Endodermal cell (in vitro differentiated cells): ENCODE measurements at regions not wholly inside any gene's neighbourhood (a gene's known extent, or its start where the extent isn't known, plus 50 kb on each side); places are given as distances from the start of the nearest gene placed in this dataset.

Experiments
- DNase-seq: peaks from one replicate; pipeline ENCODE4 v3.0.0-alpha.2; 2017
- H3K27ac ChIP-seq: 2 replicates; pipeline ENCODE4 v1.5.1; 2013; ENCODE audit warnings: mild to moderate bottlenecking, low read depth, low read length, moderate library complexity
- H3K27me3 ChIP-seq: 2 replicates; pipeline ENCODE4 v1.6.1; 2013; ENCODE audit warnings: mild to moderate bottlenecking, low read length, moderate library complexity; ENCODE audit not compliant: insufficient read depth, control insufficient read depth, poor library complexity, severe bottlenecking
- H3K36me3 ChIP-seq: 2 replicates; pipeline ENCODE4 v1.7.0; 2013; ENCODE audit warnings: mild to moderate bottlenecking, low read length, moderate library complexity; ENCODE audit not compliant: control insufficient read depth, insufficient read depth
- H3K4me1 ChIP-seq: one replicate; pipeline ENCODE4 v1.7.0; 2013; ENCODE audit warnings: low read length; ENCODE audit not compliant: control insufficient read depth, insufficient read depth
- H3K4me3 ChIP-seq: 2 replicates; pipeline ENCODE4 v1.5.1; 2013; ENCODE audit warnings: mild to moderate bottlenecking, low read length, moderate library complexity
- H3K9ac ChIP-seq: 2 replicates; pipeline ENCODE4 v1.6.1; 2013; ENCODE audit warnings: mild to moderate bottlenecking, low read length, moderate library complexity; ENCODE audit not compliant: poor library complexity, severe bottlenecking; ENCODE audit errors: extremely low read depth
- H3K9me3 ChIP-seq: 2 replicates; pipeline ENCODE4 v1.6.1; 2013; ENCODE audit warnings: mild to moderate bottlenecking, low read length, moderate library complexity; ENCODE audit not compliant: control insufficient read depth
- H3K27ac Mint-ChIP-seq: 2 replicates; pipeline ENCODE4 v1.8.0; 2020; ENCODE audit warnings: mixed read lengths
- H3K27me3 Mint-ChIP-seq: 2 replicates; pipeline ENCODE4 v1.8.0; 2021; ENCODE audit warnings: mild to moderate bottlenecking, mixed read lengths; ENCODE audit not compliant: insufficient read depth
- H3K36me3 Mint-ChIP-seq: 2 replicates; pipeline ENCODE4 v1.8.0; 2020; ENCODE audit warnings: low read depth, mixed read lengths
- H3K4me1 Mint-ChIP-seq: 2 replicates; pipeline ENCODE4 v1.8.0; 2020; ENCODE audit warnings: mixed read lengths
- H3K4me3 Mint-ChIP-seq: 2 replicates; pipeline ENCODE4 v1.8.0; 2020; ENCODE audit warnings: mild to moderate bottlenecking, moderate library complexity, mixed read lengths
- H3K9me3 Mint-ChIP-seq: 2 replicates; pipeline ENCODE4 v1.8.0; 2020; ENCODE audit warnings: mild to moderate bottlenecking, mixed read lengths
- WGBS, 2 experiments: methylation state at CpG; one replicate each; pipeline versions ENCODE4 v1.1.5 to v1.1.7; 2013; ENCODE audit warnings: missing lambda C conversion rate in 2 of 2, mixed read lengths in 1 of 2; ENCODE audit not compliant: insufficient coverage in 1 of 2, insufficient read length in 1 of 2; 5-methylcytosine and 5-hydroxymethylcytosine counted together
- TF ChIP-seq, protein P1 (sequence below): fragments of 200-600 bp; sonication (generic); conservative IDR thresholded peaks from 2 replicates; pipeline ENCODE4 v1.5.0; 2021; ENCODE audit warnings: antibody characterized with exemption, mild to moderate bottlenecking

DNA sequence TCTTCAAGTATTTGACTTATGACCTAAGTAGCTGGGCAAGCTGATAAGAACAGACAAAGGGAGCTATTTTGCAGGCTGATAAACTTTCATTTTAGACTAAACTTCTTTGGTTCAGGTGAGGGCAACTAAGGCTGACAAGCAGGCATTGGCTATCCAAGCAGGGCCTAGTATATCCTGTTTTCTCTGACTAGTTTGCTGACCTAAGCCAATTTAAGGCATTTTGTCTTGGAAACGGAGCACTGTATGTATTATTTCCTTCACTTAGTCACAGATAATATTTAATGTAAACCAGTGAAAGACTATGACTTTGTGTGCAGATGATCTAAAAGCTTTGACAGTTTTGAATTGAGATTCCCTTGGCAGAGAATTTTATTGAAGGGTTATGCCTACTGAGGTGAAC is 172.5 kb downstream of the POU4F1 start:
- peaks cover 9% of the 10 kb centered on the region for H3K27me3 Mint-ChIP-seq
- TF ChIP-seq, protein P1, sequence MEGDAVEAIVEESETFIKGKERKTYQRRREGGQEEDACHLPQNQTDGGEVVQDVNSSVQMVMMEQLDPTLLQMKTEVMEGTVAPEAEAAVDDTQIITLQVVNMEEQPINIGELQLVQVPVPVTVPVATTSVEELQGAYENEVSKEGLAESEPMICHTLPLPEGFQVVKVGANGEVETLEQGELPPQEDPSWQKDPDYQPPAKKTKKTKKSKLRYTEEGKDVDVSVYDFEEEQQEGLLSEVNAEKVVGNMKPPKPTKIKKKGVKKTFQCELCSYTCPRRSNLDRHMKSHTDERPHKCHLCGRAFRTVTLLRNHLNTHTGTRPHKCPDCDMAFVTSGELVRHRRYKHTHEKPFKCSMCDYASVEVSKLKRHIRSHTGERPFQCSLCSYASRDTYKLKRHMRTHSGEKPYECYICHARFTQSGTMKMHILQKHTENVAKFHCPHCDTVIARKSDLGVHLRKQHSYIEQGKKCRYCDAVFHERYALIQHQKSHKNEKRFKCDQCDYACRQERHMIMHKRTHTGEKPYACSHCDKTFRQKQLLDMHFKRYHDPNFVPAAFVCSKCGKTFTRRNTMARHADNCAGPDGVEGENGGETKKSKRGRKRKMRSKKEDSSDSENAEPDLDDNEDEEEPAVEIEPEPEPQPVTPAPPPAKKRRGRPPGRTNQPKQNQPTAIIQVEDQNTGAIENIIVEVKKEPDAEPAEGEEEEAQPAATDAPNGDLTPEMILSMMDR, result no peak

DNA sequence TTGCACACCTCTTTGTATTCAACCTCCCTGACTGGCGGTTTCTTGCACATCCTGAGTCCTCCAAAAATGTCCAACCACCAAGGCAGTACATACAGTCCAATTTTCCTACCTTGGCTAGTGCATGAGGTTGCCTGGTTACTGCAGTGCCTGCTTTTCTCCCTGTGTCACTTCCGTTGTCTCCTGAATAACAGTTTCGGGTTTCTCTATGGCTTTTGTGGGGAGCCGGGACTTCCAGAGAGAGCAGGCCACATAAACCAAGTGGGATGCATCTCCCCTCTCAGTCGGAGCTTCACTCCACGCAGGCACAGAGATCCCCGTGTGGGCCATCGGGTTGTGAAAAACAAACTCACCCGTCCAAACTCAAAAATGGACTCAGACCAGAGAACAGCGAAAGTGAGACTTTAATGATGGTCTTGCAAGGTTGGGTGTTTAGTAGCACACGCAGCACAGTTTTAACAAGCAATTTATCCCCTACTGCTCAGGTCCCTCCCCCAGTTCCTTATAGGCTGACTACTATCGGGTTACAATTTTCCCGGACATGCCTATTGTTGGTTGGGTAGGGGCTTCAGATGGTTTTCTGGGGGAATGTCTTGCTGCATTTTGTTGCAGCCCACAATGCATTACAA is 173.1 kb downstream of the POU4F1 start:
- H3K27ac Mint-ChIP-seq, result no peak overlapping the region
- Histone ChIP-seq H3K36me3 (no peaks in the 10 kb centered on the region), H3K27ac (no peak overlapping the region), H3K4me1 (peaks cover 7% of the 10 kb centered on the region), H3K9ac (no peak overlapping the region), H3K27me3 (no peaks in the 10 kb centered on the region), H3K9me3 (no peaks in the 10 kb centered on the region), H3K4me3 (no peak overlapping the region)
- TF ChIP-seq, protein P1, result no peak
- peaks cover 9% of the 10 kb centered on the region for H3K27me3 Mint-ChIP-seq
- DNase-seq, result peak; percentile 72
- H3K4me3 Mint-ChIP-seq, result no peak overlapping the region
- H3K9me3 Mint-ChIP-seq, result no peaks in the 10 kb centered on the region
- H3K4me1 Mint-ChIP-seq, result peaks cover 16% of the 10 kb centered on the region
- H3K36me3 Mint-ChIP-seq, result no peaks in the 10 kb centered on the region
- WGBS, 2 experiments, result 76 to 84% methylated on average over 9 to 12 of the region's 13 CpGs

More for the DNA sequence above, 172.5 kb downstream of the POU4F1 start:
- no peak overlapping the region for H3K9ac ChIP-seq
- H3K36me3 Mint-ChIP-seq, result no peaks in the 10 kb centered on the region
- peaks cover 7% of the 10 kb centered on the region for H3K4me1 ChIP-seq
- no peak for DNase-seq
- H3K9me3 Mint-ChIP-seq, result no peaks in the 10 kb centered on the region
- no peaks in the 10 kb centered on the region for H3K9me3 ChIP-seq
- H3K27ac Mint-ChIP-seq, result no peak overlapping the region
- no peaks in the 10 kb centered on the region for H3K27me3 ChIP-seq
- no peak overlapping the region for H3K4me3 Mint-ChIP-seq
- peaks cover 16% of the 10 kb centered on the region for H3K4me1 Mint-ChIP-seq
- peak overlapping the region; percentile 34 for H3K4me3 ChIP-seq
- no peaks in the 10 kb centered on the region for H3K36me3 ChIP-seq
- peak overlapping the region; percentile 29 for H3K27ac ChIP-seq
- 67% methylated on average over 1 of the region's 1 CpG; no CpG with 5 or more reads in 1 of the 2 experiments for WGBS, 2 experiments

DNA sequence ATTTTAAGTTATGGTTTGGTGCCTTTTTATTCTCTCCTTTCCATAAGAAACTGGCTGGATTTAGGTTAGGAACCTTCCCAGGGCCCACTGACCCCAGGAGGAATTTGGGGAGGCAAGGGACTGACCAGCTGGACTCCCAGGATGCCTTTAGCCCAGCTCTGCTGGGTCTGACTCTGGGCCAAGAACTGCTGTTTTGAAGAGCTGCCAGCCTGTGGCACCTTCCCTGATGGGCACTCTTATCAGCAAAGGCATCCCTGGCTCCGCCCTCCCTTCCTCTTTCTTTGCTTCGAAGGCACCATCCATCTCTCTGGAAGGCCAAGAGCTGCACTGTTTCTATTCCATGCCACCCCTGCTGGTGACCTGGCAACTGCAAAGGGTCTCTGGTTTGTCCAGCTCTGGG is 174.7 kb downstream of the POU4F1 start:
- Mint-ChIP-seq H3K9me3 (no peaks in the 10 kb centered on the region), H3K27ac (no peak overlapping the region), H3K36me3 (no peaks in the 10 kb centered on the region), H3K27me3 (peaks cover 9% of the 10 kb centered on the region), H3K4me1 (peaks cover 16% of the 10 kb centered on the region), H3K4me3 (no peak overlapping the region)
- no peaks in the 10 kb centered on the region for H3K27me3 ChIP-seq
- DNase-seq, result no peak
- H3K4me3 ChIP-seq, result no peak overlapping the region
- no peak overlapping the region for H3K27ac ChIP-seq
- H3K9me3 ChIP-seq, result no peaks in the 10 kb centered on the region
- H3K4me1 ChIP-seq, result peaks cover 7% of the 10 kb centered on the region
- no peaks in the 10 kb centered on the region for H3K36me3 ChIP-seq
- 92 to 100% methylated on average over 1 to 2 of the region's 2 CpGs for WGBS, 2 experiments
- no peak overlapping the region for H3K9ac ChIP-seq
- TF ChIP-seq, protein P1, result no peak
